NCI-H82 (cell line): ENCODE measurements at regions not wholly inside any gene's neighbourhood (a gene's known extent, or its start where the extent isn't known, plus 50 kb on each side); places are given as distances from the start of the nearest gene placed in this dataset.

Experiments used
- DNase-seq: peaks from one replicate; lab custom pipeline; 2025; lab: John Stamatoyannopoulos, UW

DNA sequence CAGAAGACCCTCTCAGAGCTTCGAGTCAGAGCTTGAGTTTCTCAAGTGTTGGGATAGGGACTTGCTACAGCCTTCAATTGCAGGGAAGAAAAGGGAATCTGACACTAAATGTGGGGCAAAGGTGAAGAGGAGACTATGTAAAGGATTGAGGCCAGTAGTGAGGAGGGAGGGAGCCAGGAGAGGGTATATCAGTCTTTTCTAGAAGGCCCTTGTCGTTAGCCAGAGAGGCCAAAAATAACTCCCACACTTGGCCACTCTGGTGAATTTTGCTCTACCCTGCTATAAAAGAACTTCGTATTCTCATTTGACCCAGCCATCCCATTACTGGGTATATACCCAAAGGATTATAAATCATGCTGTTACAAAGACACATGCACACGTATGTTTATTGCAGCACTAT lies 162.0 kb downstream of the MDFIC start:
- DNase-seq, result no peak

DNA sequence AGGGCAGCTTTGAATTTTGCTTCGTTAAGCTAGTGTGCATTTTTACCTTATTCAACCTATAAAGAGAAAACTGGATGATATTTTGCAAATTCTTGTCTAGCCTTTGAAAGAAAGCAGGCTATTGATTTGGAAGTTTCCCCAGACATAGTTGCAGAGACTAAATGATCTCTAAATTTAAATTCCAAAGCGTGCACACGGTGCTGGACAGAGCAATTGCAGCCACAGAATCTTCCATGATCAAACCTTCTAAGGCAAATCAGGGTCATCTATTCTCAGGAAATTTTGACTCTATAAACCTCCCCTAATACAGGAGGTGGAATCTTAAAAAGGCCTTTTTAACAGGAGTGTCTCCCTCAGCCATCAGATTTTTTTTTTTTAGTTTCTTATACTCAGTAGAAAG lies 159.9 kb downstream of the MDFIC start:
- no peak for DNase-seq

DNA sequence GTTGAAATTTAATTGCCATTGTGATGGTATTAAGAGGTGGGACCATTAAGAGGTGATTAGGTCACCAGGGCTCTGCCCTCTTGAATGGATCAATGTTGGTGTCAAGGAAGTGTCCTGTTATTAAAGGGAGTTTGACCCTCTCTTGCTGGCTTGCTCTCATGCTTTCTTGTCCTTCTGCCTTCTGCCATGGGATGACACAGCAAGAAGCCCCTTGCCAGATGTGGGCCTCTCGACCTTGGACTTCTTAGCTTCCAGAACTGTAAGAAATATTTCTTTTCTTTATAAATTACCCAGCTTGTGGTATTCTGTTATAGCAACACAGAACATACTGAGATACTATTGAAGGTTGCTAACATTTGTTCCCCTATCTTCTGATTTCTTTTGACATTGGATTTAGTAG lies 157.0 kb downstream of the MDFIC start:
- no peak for DNase-seq

DNA sequence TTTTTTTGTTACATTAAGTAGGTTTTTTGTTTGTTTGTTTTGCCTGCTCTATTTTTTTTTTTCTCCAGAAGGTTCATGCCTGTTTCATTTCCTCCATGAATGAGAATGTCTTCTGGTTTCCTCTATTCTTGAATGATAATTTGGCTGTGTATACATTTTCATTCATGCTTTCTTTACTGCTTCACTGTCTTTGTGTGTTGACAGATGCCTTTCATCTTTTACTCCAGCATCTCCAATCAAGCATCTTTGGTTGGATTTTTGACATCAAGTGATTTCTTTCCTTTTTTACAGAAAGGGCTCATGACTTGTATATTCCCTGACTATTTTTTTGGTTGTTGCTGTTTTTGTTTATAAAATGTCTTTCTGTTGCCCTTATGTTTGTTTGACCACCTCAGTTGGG lies 156.5 kb downstream of the MDFIC start:
- DNase-seq, result no peak

DNA sequence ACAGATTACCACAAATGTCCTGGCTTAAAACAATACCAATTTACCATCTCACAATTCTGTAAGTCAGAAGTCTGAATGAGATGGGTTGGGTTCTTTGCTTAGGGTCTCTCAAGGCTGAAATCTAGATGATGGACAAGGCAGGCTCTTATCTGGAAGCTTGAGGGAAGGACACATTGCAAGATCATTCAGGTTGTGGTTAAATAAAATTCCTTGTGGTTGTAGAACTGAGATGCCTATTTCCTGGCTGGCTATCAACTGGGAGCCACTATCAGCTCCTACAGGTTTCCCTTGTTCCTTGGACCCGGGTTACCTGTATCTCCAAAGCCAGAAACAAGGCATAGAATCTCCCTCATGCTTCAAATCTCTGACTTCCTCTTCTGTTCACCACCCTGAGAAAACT lies 148.4 kb downstream of the MDFIC start:
- no peak for DNase-seq
